ENCODE measurements at regions not wholly inside any gene's neighbourhood (a gene's known extent, or its start where the extent isn't known, plus 50 kb on each side); places are given as distances from the start of the nearest gene placed in this dataset.
"Not testable (repeated sequence)": the region's sequence is repeated elsewhere in the genome, so short reads cannot be mapped to it uniquely, and the experiment has no call there.

DNA sequence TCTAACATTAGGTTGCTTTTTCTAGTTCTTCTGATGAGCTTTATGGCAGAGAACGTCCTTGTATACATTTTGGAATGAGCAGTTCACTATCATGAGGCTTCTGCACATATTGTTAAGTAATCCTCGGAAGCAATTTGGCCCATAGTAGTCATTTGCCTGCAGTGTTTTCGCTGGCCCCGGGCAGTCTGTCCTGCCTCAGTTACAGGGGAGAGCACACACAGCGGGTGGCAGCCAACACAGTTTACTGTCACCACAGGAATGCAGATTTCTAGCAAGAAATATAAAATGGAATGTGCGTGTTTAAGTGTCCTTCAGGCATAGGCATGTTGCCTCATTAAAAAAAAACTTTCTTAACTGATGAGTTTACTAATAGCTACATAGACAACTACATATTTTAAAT, 71.5 kb upstream of the GJB6 start:
- TF ChIP-seq, protein P1, sequence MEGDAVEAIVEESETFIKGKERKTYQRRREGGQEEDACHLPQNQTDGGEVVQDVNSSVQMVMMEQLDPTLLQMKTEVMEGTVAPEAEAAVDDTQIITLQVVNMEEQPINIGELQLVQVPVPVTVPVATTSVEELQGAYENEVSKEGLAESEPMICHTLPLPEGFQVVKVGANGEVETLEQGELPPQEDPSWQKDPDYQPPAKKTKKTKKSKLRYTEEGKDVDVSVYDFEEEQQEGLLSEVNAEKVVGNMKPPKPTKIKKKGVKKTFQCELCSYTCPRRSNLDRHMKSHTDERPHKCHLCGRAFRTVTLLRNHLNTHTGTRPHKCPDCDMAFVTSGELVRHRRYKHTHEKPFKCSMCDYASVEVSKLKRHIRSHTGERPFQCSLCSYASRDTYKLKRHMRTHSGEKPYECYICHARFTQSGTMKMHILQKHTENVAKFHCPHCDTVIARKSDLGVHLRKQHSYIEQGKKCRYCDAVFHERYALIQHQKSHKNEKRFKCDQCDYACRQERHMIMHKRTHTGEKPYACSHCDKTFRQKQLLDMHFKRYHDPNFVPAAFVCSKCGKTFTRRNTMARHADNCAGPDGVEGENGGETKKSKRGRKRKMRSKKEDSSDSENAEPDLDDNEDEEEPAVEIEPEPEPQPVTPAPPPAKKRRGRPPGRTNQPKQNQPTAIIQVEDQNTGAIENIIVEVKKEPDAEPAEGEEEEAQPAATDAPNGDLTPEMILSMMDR (IDR thresholded peaks at IDR 0.05; ENCODE audit: insufficient read depth, low read length): no peak
- no peak for DNase-seq (ENCODE audit: low read depth)
- no peak overlapping the region for H3K4me3 ChIP-seq (ENCODE audit: low read depth, low read length)

DNA sequence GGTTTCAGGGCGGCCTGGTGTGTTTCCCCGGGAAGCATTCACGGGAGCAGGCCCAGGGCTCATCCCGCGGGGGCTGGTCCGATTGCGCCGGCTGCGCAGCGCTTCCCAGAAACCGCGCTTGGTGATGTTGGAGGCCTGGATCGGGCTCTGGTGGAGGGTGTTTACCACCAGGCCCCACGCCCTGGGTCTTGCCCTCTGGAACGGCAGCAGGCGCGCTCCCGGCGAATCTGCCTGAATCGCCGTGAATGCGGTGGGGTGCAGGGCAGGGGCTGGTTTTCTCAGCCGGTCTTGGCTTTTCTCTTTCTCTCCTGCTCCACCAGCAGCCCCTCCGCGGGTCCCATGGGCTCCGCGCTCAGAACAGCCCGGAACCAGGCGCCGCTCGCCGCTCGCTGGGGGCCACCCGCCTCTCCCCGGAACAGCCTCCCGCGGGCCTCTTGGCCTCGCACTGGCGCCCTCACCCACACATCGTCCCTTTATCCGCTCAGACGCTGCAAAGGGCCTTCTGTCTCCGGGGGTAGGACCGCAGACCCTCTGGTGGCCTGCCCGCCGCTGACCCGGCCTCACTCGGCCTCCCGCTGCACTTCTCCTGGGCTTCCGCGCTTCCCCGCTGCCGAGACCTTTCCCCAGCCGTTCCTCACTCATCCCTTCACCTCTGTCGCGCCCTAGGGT, 69.4 kb upstream of the GJB6 start:
- no peak overlapping the region for H3K4me3 ChIP-seq (ENCODE audit: low read depth, low read length)
- TF ChIP-seq, protein P1 (IDR thresholded peaks at IDR 0.05; ENCODE audit: insufficient read depth, low read length): no peak
- peak; percentile 4 for DNase-seq (ENCODE audit: low read depth)

DNA sequence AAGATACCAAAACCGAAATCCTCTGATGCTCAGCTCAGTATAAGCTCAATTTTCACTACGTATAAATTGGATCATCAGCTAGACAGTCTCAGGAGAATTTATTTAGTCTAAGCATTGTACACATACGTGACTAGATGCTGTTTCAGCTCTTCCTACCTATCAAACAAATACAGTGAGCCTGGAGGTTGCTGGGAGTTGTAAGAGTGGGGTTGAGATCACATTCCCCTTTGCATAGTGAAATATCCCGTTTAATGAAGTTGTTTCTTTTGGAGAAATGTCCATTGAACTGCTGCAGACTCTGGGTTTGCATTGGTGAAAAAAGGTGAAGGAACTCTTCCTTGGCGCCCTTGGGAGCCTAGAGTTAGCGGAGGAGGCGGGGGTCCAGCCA, 68.9 kb upstream of the GJB6 start:
- H3K4me3 ChIP-seq (ENCODE audit: low read depth, low read length): no peak overlapping the region
- TF ChIP-seq, protein P1 (IDR thresholded peaks at IDR 0.05; ENCODE audit: insufficient read depth, low read length): no peak
- no peak for DNase-seq (ENCODE audit: low read depth)

DNA sequence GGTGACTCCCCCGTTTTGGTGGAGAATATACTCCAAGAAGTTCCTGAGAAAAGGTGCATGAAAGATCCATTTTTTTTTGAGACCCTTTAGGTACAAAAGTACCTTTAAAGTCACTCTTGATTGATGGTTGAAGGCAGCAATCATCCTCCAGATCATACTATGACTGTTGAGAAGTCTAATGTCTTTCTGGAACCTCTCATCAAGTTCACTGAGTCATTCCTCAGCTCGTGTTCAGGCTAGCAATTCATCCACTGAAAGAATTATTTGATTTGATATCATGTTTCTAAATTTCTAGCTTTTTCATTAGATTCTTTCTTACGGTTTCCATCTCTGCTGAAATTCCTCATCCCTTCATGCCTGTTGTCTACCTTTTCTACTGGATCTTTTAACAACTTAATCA, 65.1 kb upstream of the GJB6 start:
- DNase-seq (ENCODE audit: low read depth): no peak
- H3K4me3 ChIP-seq (ENCODE audit: low read depth, low read length): no peak overlapping the region
- TF ChIP-seq, protein P1 (IDR thresholded peaks at IDR 0.05; ENCODE audit: insufficient read depth, low read length): no peak

DNA sequence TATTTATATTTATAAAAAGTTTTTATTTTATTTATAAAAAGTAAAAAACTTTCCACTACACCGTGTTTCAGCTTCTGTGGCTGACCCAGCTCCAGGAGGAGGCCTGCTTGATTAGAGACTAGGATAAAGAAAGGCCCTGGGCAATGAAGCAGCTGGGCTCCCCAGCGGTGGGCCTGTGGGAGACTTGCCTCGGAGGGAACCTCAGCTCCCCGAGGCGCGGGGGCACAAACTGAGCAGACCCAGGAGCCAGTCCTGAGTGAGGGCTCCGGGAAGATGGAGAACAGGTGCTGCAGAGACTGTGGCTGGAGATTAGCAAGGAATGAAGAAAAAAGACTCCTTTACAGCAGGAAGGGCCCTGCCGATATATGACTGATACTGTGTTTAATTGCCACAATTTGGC, 63.8 kb upstream of the GJB6 start:
- TF ChIP-seq, protein P1 (IDR thresholded peaks at IDR 0.05; ENCODE audit: insufficient read depth, low read length): no peak
- DNase-seq (ENCODE audit: low read depth): no peak
- H3K4me3 ChIP-seq (ENCODE audit: low read depth, low read length): no peak overlapping the region

DNA sequence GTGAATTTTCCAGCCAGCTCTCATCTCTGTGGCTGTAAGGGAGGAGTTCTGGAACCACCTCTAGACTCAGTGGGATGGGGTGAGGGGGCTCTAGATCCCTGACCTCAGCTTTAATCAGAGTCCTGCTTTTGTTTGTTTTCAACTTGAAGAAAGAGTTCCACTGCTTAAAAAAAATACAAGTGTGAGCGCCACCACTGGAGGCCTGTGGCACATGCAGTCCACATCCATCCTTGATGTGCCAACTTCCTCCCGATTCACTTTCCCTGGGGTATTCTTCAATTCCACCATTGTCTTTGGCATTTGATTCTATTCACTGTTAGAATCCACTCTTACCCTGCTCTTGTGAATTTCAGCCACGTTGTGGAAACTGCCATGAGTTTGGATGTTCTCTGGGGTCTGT, 62.4 kb upstream of the GJB6 start:
- TF ChIP-seq, protein P1 (IDR thresholded peaks at IDR 0.05; ENCODE audit: insufficient read depth, low read length): no peak
- H3K4me3 ChIP-seq (ENCODE audit: low read depth, low read length): no peak overlapping the region
- DNase-seq (ENCODE audit: low read depth): no peak

DNA sequence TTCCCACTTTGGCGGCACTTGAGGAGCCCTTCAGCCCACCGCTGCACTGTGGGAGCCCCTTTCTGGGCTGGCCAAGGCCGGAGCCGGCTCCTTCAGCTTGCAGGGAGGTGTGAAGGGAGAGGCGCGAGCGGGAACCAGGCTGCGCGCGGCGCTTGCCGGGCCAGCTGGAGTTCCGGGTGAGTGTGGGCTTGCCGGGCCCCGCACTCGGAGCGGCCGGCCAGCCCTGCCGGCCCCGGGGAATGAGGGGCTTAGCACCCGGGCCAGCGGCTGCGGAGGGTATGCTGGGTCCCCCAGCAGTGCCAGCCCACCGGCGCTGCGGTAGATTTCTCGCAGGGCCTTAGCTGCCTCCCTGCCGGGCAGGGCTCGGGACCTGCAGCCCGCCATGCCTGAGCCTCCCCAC, 60.2 kb upstream of the GJB6 start:
- not testable (repeated sequence) for H3K4me3 ChIP-seq (ENCODE audit: low read depth, low read length); DNase-seq (ENCODE audit: low read depth)

Measured in fibroblast of the aortic adventitia (primary cell).